ENCODE measurements at regions not wholly inside any gene's neighbourhood (a gene's known extent, or its start where the extent isn't known, plus 50 kb on each side); places are given as distances from the start of the nearest gene placed in this dataset.

DNA sequence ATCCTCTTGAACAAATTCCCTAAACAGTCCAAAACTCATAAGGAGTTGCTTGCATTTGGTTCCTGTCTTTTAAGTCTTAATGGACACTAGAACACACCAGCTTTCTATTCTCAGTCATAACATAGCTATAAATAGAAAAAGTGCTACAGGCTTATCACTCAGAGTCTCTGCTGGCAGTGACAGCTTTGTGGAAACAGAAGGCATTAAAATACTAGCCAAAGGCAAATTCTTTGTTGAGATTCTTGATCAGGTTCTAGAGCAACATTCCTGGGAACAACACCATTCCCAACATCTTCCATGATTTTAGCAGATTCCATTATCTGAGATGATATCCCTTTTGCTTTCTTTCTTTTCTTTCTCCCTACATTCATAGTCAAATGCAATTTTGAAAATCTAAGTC, 207.7 kb upstream of the PLEKHG7 start (continued):
- TF ChIP-seq SKIL (IDR thresholded peaks at IDR 0.05; ENCODE audit: low read depth, poor library complexity, severe bottlenecking) = peak; percentile 29
- TF ChIP-seq RCOR1 (conservative IDR thresholded peaks at IDR 0.05; ENCODE audit: low read depth, low read length) = no peak
- 0 out of 2 replicates have a peak, but pooled peaks have one; percentile 0 for TF ChIP-seq RAD21 (IDR thresholded peaks at IDR 0.05; ENCODE audit: insufficient read depth, low read depth, low read length)
- TF ChIP-seq NFIC (IDR thresholded peaks at IDR 0.05; ENCODE audit: low read depth, low read length) = 0 out of 2 replicates have a peak, but pooled peaks have one; percentile 36
- peak; percentile 83 for TF ChIP-seq MEF2A (IDR thresholded peaks at IDR 0.05; ENCODE audit: insufficient read depth, low read depth, low read length)

GRCh38 chr12:92493816-92494215, 209.0 kb upstream of the PLEKHG7 start:
- RAD21 ChIA-PET (ENCODE audit: unreplicated experiment) = interaction anchor here (0.6 to 12.3 kb wide), 28 partner anchors 8 to 357 kb away, joined by 3 to 198 read pairs (median 10); partner anchors contain the start of gene BTG1
- Histone ChIP-seq H3K4me2 (ENCODE audit: control insufficient read depth, insufficient read depth) (peak overlapping the region; percentile 62), H3K27me3 (replicated peaks in 1 of 2; ENCODE audit: control insufficient read depth in 2 of 2, insufficient read depth in 2 of 2, low read length in 1 of 2) (no peaks in the 10 kb centered on the region), H3K4me1 (ENCODE audit: control insufficient read depth, insufficient read depth, low read length) (peaks cover 74% of the 10 kb centered on the region), H3K9me3 (replicated peaks; ENCODE audit: control insufficient read depth, insufficient read depth, low read length) (peaks cover 21% of the 10 kb centered on the region), H3K9ac (ENCODE audit: control insufficient read depth, insufficient read depth, low read length) (no peak overlapping the region; the same call in 1 of the 2 replicates), H3K79me2 (ENCODE audit: control insufficient read depth, insufficient read depth, low read length) (no peaks in the 10 kb centered on the region), H3K27ac (ENCODE audit: control insufficient read depth, insufficient read depth) (peak overlapping the region; percentile 81), H3K4me3 (no peak overlapping the region), H2AFZ (ENCODE audit: control insufficient read depth, low read depth, low read length) (no peak overlapping the region; the same call in 1 of the 2 replicates), H4K20me1 (ENCODE audit: control insufficient read depth, insufficient read depth) (no peaks in the 10 kb centered on the region), H3K36me3 (ENCODE audit: control insufficient read depth in 2 of 2, insufficient read depth in 2 of 2, low read length in 1 of 2) (no peaks in the 10 kb centered on the region)
- peak; percentile 57 for ATAC-seq
- no TSS peak for BruUV-seq (replicated peaks)
- SMC1A ChIA-PET (ENCODE audit: uncharacterized antibody, unreplicated experiment) = interaction anchor here (0.6 to 24.0 kb wide), 29 partner anchors 9 to 463 kb away, joined by 3 to 805 read pairs (median 9); no protein-coding TSS in a partner anchor
- intact Hi-C loops (cut with micrococcal nuclease; ENCODE audit: unreplicated experiment) (loop anchor here (2.0 to 10.0 kb wide), 2 partner anchors 131 to 1109 kb away; no protein-coding TSS in a partner anchor), in situ Hi-C loops (cut with MboI) (no loop called here)
- CTCF ChIA-PET = interaction anchor here (0.6 to 4.7 kb wide), 24 partner anchors 7 to 1711 kb away, joined by 3 to 36 read pairs (median 6); no protein-coding TSS in a partner anchor
- POLR2A ChIA-PET = interaction anchor here (1.0 to 5.1 kb wide), 12 partner anchors 8 to 348 kb away, joined by 3 to 44 read pairs (median 4); partner anchors contain the start of gene BTG1
- FAIRE-seq = peak; percentile 90
- DNase-seq (ENCODE audit: low read depth, low spot score) = no peak
- peak; percentile 81; the same call in 1 of the 2 replicates for TF ChIP-seq BCL11A (IDR thresholded peaks at IDR 0.05; ENCODE audit: low read depth, low read length)
- TF ChIP-seq CUX1 (IDR thresholded peaks at IDR 0.05; ENCODE audit: insufficient replicate concordance, low read depth, low read length) = no peak
- peak; percentile 76; the same call in 1 of the 2 replicates for TF ChIP-seq TCF3 (IDR thresholded peaks at IDR 0.05; ENCODE audit: borderline replicate concordance, insufficient read depth, low read depth, low read length)
- 0 out of 2 replicates have a peak, but pooled peaks have one; percentile 42 for TF ChIP-seq DPF2 (IDR thresholded peaks at IDR 0.05)
- TF ChIP-seq, protein P1, sequence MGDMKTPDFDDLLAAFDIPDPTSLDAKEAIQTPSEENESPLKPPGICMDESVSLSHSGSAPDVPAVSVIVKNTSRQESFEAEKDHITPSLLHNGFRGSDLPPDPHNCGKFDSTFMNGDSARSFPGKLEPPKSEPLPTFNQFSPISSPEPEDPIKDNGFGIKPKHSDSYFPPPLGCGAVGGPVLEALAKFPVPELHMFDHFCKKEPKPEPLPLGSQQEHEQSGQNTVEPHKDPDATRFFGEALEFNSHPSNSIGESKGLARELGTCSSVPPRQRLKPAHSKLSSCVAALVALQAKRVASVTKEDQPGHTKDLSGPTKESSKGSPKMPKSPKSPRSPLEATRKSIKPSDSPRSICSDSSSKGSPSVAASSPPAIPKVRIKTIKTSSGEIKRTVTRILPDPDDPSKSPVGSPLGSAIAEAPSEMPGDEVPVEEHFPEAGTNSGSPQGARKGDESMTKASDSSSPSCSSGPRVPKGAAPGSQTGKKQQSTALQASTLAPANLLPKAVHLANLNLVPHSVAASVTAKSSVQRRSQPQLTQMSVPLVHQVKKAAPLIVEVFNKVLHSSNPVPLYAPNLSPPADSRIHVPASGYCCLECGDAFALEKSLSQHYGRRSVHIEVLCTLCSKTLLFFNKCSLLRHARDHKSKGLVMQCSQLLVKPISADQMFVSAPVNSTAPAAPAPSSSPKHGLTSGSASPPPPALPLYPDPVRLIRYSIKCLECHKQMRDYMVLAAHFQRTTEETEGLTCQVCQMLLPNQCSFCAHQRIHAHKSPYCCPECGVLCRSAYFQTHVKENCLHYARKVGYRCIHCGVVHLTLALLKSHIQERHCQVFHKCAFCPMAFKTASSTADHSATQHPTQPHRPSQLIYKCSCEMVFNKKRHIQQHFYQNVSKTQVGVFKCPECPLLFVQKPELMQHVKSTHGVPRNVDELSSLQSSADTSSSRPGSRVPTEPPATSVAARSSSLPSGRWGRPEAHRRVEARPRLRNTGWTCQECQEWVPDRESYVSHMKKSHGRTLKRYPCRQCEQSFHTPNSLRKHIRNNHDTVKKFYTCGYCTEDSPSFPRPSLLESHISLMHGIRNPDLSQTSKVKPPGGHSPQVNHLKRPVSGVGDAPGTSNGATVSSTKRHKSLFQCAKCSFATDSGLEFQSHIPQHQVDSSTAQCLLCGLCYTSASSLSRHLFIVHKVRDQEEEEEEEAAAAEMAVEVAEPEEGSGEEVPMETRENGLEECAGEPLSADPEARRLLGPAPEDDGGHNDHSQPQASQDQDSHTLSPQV (IDR thresholded peaks at IDR 0.05) = no peak

Data from GM12878 (cell line).